GM18520 (cell line): ENCODE measurements at regions not wholly inside any gene's neighbourhood (a gene's known extent, or its start where the extent isn't known, plus 50 kb on each side); places are given as distances from the start of the nearest gene placed in this dataset.
A peak's percentile ranks its signal among the peaks of the same experiment; 100 is the strongest.

ENCODE experiments used
- ATAC-seq: cut with Tn5 transposase; IDR thresholded peaks from one replicate; pipeline ENCODE4 v1.9.1; 2021; ENCODE audit not compliant: unreplicated experiment

DNA sequence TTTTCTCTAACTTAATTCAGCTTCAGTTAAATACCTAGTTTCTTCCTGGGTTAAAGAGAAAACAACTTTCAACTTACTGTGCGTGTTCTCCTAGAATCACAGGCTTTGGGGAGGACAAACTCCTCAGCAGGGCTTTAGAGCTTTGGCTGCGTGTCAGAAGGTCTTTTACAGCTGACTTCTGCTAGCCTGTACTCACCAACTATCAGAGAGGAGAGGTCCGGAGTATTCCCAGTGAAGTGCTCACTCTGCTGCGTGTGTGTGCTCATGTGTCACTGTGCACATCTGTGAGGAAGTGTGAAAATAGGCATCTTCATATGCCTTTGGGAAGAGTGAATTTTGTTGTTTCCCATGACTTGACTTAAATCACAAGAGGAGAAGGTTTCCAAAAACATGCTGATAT lies 423.2 kb upstream of the SGCD start:
- ATAC-seq, result no peak

- no peak for ATAC-seq
These were observed 421.6 kb upstream of the SGCD start for GRCh38 chr5:155905364-155905763.

DNA sequence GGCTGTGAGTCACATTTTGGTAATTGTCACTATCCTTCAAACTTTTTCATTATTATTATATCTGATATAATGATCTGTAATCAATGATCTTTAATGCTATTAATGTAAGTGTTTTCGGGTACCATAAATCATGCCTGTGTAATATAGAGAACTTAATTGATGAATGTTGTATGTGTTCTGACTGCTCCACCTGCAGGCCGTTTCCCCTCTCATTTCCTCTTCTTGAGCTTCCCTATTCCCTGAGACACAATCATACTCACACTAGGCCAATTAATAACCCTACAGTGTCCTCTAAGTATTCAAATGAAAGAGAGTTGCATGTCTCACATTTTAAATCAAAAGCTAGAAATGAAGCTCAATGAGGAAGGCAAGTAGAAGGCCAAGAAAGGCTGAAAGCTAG lies 420.9 kb upstream of the SGCD start:
- ATAC-seq, result no peak

DNA sequence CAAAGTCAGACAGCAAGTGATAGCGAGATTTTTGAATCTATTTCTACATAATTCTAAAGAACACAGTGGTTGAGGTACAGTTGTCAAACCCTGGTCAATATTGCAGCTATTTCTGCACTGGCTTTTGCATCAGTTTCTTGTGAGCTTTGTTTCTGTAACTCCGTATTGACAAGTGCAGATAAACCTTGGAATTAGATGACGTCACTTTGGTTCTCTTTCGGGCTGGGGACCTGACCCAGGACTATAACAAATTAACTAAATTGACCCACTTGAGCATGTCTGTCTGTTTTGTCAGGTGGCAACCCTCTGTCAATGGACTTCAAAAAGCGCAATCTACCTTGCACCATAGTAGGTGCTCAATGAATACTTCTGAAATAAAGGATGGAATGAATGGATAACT lies 418.4 kb upstream of the SGCD start:
- ATAC-seq, result no peak

DNA sequence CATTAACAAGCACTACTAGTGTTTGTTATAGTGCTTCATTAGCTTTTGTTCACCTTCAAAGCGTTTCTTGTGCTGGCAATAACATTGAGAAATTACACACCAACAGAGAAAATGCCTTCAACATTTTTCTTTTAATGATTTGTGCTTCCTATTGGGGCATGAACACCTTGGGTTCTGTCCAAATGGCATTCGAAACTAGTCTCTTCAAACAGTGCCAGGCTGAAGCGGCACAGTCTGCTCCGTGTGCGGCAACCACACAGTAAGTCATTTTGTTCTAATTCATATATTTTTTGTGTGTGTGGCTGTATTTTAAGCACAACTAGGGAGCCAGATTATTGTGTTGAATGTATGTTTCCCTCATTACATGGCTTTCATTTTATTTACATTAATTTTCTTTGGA lies 414.7 kb upstream of the SGCD start:
- ATAC-seq, result no peak

DNA sequence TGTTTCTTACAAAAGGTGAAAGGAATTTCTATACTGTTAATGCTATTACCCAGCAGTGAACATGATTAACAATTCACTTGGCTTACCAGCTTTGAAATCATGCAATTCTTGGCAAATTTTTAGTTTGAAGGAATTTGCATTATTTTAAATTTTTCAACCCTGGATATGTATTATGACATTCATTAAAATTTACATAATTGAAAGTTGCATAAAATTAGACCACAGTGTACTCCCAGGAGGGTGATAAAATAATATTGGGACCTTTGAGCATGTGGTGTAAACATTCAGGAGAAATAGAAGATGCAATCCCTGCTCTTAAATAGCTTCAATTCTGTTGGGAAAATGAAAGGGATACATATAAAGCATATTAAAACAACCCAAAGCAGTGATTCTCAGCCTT lies 412.2 kb upstream of the SGCD start:
- ATAC-seq, result no peak

DNA sequence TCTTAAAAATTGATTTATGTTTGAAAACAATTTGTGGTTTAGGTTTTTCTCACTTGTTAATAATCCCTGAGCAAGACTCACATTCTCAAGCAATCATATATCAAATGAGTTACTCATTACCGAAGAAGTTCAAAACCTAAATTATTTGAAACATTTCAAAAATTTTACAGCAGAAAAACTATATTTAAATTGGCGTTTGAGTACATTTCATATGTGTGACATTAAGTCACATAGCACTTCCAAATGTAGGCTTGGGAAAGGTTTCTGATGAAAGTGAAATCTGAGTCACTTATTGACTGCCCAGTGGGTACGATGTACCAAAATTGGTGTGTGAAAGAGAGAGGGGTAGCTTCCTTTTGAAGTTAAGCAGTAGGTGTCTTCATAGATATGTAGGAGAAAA lies 411.4 kb upstream of the SGCD start:
- ATAC-seq, result no peak

- ATAC-seq, result no peak
These were observed 407.8 kb upstream of the SGCD start for GRCh38 chr5:155919126-155919525.

DNA sequence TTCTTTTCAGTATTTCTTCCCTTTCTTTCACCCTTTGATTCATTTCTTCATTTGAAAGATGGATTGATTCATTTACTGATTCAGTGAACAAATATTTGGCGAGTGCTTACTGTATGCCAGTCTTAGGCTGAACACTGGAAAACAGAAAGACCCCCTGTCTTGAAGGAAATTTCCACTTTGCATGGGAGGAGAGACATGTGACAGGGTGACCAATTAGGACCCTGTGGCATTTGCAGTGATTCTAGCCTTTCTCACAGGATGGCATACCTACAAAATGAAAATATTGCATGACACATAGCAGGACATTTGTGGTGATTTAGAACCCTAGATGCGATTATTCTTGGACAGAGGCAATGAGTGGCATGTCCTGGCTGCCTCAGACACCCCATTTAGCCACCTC lies 407.2 kb upstream of the SGCD start:
- no peak for ATAC-seq

- no peak for ATAC-seq
These were observed 405.3 kb upstream of the SGCD start for GRCh38 chr5:155921621-155922020.

- ATAC-seq, result no peak
These were observed 403.2 kb upstream of the SGCD start for GRCh38 chr5:155923784-155924183.

GRCh38 chr5:155926031-155926430 lies 400.9 kb upstream of the SGCD start:
- no peak for ATAC-seq

DNA sequence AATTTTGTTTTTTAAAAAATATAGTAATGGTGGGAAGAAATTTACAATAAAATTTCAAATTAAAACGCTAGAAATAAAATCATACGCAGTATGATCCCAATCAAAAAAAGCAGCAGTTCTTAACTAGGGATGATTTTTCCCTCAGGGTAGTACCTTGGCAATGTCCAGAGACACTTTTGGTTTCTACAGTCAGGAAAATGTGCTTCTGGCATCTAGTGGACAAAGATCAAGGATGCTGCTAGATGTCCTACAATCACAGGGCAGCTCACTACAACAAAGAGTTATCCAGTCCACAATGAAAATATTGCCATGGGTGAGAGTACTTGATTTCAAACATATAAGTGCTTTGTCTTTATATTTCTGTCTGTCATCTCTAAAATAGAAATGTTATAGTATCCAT lies 400.2 kb upstream of the SGCD start:
- no peak for ATAC-seq

DNA sequence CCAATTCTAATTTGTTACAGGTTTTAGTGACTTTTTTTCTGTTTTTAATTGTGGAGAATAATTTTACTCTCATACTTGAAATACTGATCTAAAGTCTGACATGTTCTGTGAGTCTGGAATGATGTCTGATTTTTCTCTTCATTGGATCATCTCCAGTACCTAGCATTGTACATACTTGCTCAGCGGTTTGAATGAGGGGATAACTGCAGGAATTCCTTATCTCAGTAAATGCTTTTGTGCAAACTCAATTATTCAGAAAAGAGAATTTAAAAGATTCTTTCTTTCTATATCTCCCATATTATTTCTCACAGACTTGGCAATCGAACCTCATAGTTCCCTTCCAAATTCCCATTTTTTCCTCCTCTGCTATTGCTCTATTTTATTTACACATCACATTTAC lies 397.9 kb upstream of the SGCD start:
- no peak for ATAC-seq

GRCh38 chr5:155934964-155935363 lies 392.0 kb upstream of the SGCD start:
- no peak for ATAC-seq

DNA sequence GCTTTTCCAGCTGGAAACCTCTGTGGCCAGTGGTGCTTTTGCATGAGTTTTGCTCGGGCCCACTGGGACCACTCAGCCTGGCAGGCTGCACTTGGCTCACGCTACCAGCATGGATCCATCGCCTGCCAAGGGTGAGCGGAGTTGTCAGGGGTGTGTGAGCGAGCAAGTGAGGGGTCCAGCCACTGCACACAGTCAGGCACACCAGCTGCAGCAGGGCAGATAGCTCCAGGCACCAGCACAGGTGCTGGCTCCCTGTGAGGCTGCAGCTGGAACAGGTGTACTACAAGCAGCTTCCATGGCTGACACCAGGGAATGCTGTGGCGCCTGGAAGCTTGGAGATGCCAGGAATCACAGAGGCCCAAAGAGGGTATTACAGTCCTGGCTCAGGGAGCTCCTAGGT lies 391.2 kb upstream of the SGCD start:
- ATAC-seq, result no peak

- ATAC-seq, result no peak
These were observed 390.2 kb upstream of the SGCD start for GRCh38 chr5:155936520-155937406.

GRCh38 chr5:155938051-155938450 lies 388.9 kb upstream of the SGCD start:
- no peak for ATAC-seq

DNA sequence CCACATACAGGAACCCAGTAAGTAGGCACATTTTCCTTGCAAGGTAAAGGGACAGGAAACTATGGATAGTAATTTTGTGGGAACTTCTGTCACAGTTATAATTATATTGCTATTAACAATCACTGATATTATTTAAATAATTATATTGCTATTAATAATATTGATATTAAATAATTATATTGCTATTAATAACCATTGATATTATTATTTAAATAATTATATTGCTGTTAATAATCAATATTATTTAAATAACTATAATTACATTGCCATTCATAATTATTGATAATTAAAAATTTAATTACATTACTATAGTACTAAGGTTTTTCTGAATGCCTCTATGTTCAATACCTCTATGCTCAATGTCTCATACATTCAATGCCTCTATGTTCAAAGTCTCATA lies 385.6 kb upstream of the SGCD start:
- no peak for ATAC-seq

GRCh38 chr5:155943516-155944407 lies 383.2 kb upstream of the SGCD start:
- ATAC-seq, result peak; percentile 75

- no peak for ATAC-seq
These were observed 379.4 kb upstream of the SGCD start for GRCh38 chr5:155947394-155948062.

- no peak for ATAC-seq
These were observed 378.4 kb upstream of the SGCD start for GRCh38 chr5:155948576-155948975.
